Stimulated activated CD4-positive, alpha-beta T cell treated with anti-CD3 and anti-CD28 coated beads, Interleukin-15, amount 100 ng/mL, for 48 hours (primary cell): ENCODE measurements at regions not wholly inside any gene's neighbourhood (a gene's known extent, or its start where the extent isn't known, plus 50 kb on each side); places are given as distances from the start of the nearest gene placed in this dataset.

Source experiments
- DNase-seq, 2 donors: peaks; one replicate each; pipeline ENCODE4 v3.0.0-alpha.2; 2020; ENCODE audit warnings: low read depth in 2 of 2

GRCh38 chr1:222290866-222291265 lies 257.0 kb downstream of the HHIPL2 start:
- DNase-seq, result no peak

- DNase-seq, result no peak
Observed at GRCh38 chr1:222288053-222288452, 259.9 kb downstream of the HHIPL2 start.

GRCh38 chr1:222286011-222286410 lies 261.9 kb downstream of the HHIPL2 start:
- DNase-seq, result no peak

- DNase-seq, result no peak
Observed at GRCh38 chr1:222285526-222285925, 262.4 kb downstream of the HHIPL2 start.

GRCh38 chr1:222284466-222284865 lies 263.4 kb downstream of the HHIPL2 start:
- no peak for DNase-seq

- no peak for DNase-seq
Observed at GRCh38 chr1:222283147-222283768, 264.6 kb downstream of the HHIPL2 start.

GRCh38 chr1:222279591-222279990 lies 268.3 kb downstream of the HHIPL2 start:
- no peak for DNase-seq

GRCh38 chr1:222278501-222278900 lies 269.4 kb downstream of the HHIPL2 start:
- no peak for DNase-seq

GRCh38 chr1:222275729-222276465 lies 272.0 kb downstream of the HHIPL2 start:
- DNase-seq, result no peak

- DNase-seq, result no peak
Observed at GRCh38 chr1:222275001-222275728, 272.7 kb downstream of the HHIPL2 start.

- DNase-seq, result no peak
Observed at GRCh38 chr1:222266223-222267196, 281.4 kb downstream of the HHIPL2 start.

- no peak for DNase-seq
Observed at GRCh38 chr1:222263791-222264190, 284.1 kb downstream of the HHIPL2 start.

- no peak for DNase-seq
Observed at GRCh38 chr1:222257027-222257426, 290.9 kb downstream of the HHIPL2 start.

- no peak for DNase-seq
Observed at GRCh38 chr1:222256058-222256457, 291.8 kb downstream of the HHIPL2 start.

GRCh38 chr1:222252788-222253187 lies 295.1 kb downstream of the HHIPL2 start:
- no peak for DNase-seq

- DNase-seq, result no peak
Observed at GRCh38 chr1:222251847-222252246, 296.1 kb downstream of the HHIPL2 start.

GRCh38 chr1:222250376-222250775 lies 297.5 kb downstream of the HHIPL2 start:
- no peak for DNase-seq

- DNase-seq, result no peak
Observed at GRCh38 chr1:222247811-222248310, 300.0 kb downstream of the HHIPL2 start.

GRCh38 chr1:222247081-222247480 lies 300.8 kb downstream of the HHIPL2 start:
- DNase-seq, result no peak

GRCh38 chr1:222243902-222244301 lies 304.0 kb downstream of the HHIPL2 start:
- no peak for DNase-seq

GRCh38 chr1:222242492-222242891 lies 305.4 kb downstream of the HHIPL2 start:
- no peak for DNase-seq
